K562 (cell line): ENCODE measurements at regions not wholly inside any gene's neighbourhood (a gene's known extent, or its start where the extent isn't known, plus 50 kb on each side); places are given as distances from the start of the nearest gene placed in this dataset.

Source experiments
- ATAC-seq: fragments of 200-7000 bp; cut with Tn5 transposase; 3 replicates; pipeline ENCODE4 v1.9.1; 2020; ENCODE audit warnings: moderate library complexity
- BruUV-seq: library from RNA; stranded (reverse); fragments of 400-500 nt; replicated peaks from 2 replicates; lab custom pipeline; 2021; lab: Mats Ljungman, UMichigan
- CTCF ChIA-PET: fragments of 300-600 bp; formaldehyde crosslinking; extraction: SDS; loops from one replicate; lab custom pipeline; 2021; ENCODE audit warnings: low intra/inter-chr PET ratio; lab: Yijun Ruan, JAX
- POLR2A ChIA-PET: fragments of 300-600, 350-650 bp; sonication (Branson Sonifier 250); formaldehyde crosslinking; extraction: SDS; loops from one replicate; lab custom pipeline; 2021; ENCODE audit warnings: antibody characterized with exemption, inconsistent platforms; lab: Yijun Ruan, JAX
- DNase-seq, 4 experiments: peaks; one replicate each; pipeline versions ENCODE4 v3.0.0 to v3.0.0-alpha.2; 2011 to 2018; ENCODE audit warnings: low spot score in 3 of 4, mixed read lengths in 3 of 4; ENCODE audit errors: extremely low read depth in 1 of 4
- FAIRE-seq: peaks from 2 replicates; lab custom pipeline; 2011; peaks lifted over from hg19 to GRCh38; lab: Jason Lieb, UNC
- H2AFZ ChIP-seq: 2 replicates; pipeline ENCODE4 v1.6.0; 2011; ENCODE audit warnings: low read depth, low read length, control low read depth, inconsistent platforms
- H3K27ac ChIP-seq: fragments of 200-600 bp; 3 replicates; pipeline ENCODE4 v1.8.0; 2011; ENCODE audit warnings: low read depth, mild to moderate bottlenecking, control low read depth, inconsistent platforms, low read length, moderate library complexity, mixed read lengths; ENCODE audit errors: extremely low read depth
- H3K27me3 ChIP-seq, 2 experiments: fragments of 300-600 bp in 1 of 2; 2 replicates in 1 of 2; 3 replicates in 1 of 2; pipeline versions ENCODE4 v1.6.0 to v1.8.0; 2011; ENCODE audit warnings: inconsistent platforms in 2 of 2, low read length in 2 of 2, mild to moderate bottlenecking in 1 of 2, mixed read lengths in 1 of 2, moderate library complexity in 1 of 2; ENCODE audit not compliant: control insufficient read depth in 2 of 2, insufficient read depth in 2 of 2
- H3K36me3 ChIP-seq: fragments of 300-600 bp; 3 replicates; pipeline ENCODE4 v1.8.0; 2011; ENCODE audit warnings: mild to moderate bottlenecking, low read length, inconsistent platforms; ENCODE audit not compliant: control insufficient read depth, insufficient read depth
- H3K4me1 ChIP-seq, 2 experiments: fragments of 200-600 bp in 1 of 2; replicated peaks in 1 of 2; 2 replicates in 1 of 2; 3 replicates in 1 of 2; pipeline versions ENCODE4 v1.5.1 to v1.8.0; 2011; ENCODE audit warnings: inconsistent platforms in 2 of 2, low read length in 2 of 2, mild to moderate bottlenecking in 1 of 2, mixed read lengths in 1 of 2, moderate library complexity in 1 of 2; ENCODE audit not compliant: control insufficient read depth in 2 of 2, insufficient read depth in 2 of 2
- H3K4me2 ChIP-seq: 2 replicates; pipeline ENCODE4 v1.6.1; 2011; ENCODE audit warnings: low read length, control low read depth, inconsistent platforms, mixed read lengths; ENCODE audit not compliant: insufficient read depth
- H3K4me3 ChIP-seq: fragments of 200-600 bp; sonication (generic), shearing (Covaris generic); 2 replicates; pipeline ENCODE4 v1.5.1; 2016; ENCODE audit warnings: control low read depth, inconsistent platforms
- H3K79me2 ChIP-seq: fragments of 200-600 bp; 3 replicates; pipeline ENCODE4 v1.8.0; 2011; ENCODE audit warnings: low read length, inconsistent platforms; ENCODE audit not compliant: control insufficient read depth, insufficient read depth
- H3K9ac ChIP-seq, 2 experiments: 2 replicates each; pipeline versions ENCODE4 v1.6.0 to v1.6.1; 2011; ENCODE audit warnings: low read depth in 2 of 2, low read length in 2 of 2, control low read depth in 1 of 2, inconsistent platforms in 1 of 2, mild to moderate bottlenecking in 1 of 2, mixed read lengths in 1 of 2; ENCODE audit not compliant: insufficient read depth in 1 of 2
- H3K9me1 ChIP-seq: one replicate; pipeline ENCODE4 v1.6.0; 2011; ENCODE audit warnings: inconsistent platforms, mild to moderate bottlenecking, low read length, moderate library complexity; ENCODE audit not compliant: control insufficient read depth, insufficient read depth
- H3K9me3 ChIP-seq: replicated peaks from 2 replicates; pipeline ENCODE4 v1.5.1; 2011; ENCODE audit warnings: low read depth, low read length, inconsistent platforms; ENCODE audit not compliant: control insufficient read depth, insufficient read depth
- H4K20me1 ChIP-seq: replicated peaks from 2 replicates; pipeline ENCODE4 v1.6.1; 2011; ENCODE audit warnings: low read length, inconsistent platforms, mixed read lengths; ENCODE audit not compliant: control insufficient read depth, insufficient read depth
- ATF4 ChIP-seq: fragments of 450-650 bp; formaldehyde crosslinking; IDR thresholded peaks from 2 replicates; pipeline ENCODE4 v1.4.0; 2022; ENCODE audit warnings: mild to moderate bottlenecking, moderate library complexity
- BRF2 ChIP-seq: IDR thresholded peaks from 3 replicates; pipeline ENCODE4 v1.6.1; 2011; ENCODE audit warnings: borderline replicate concordance, mild to moderate bottlenecking; ENCODE audit not compliant: insufficient read length, insufficient read depth
- GTF2E2 ChIP-seq: fragments of 200-800 bp; sonication (Bioruptor generic); IDR thresholded peaks from 2 replicates; pipeline ENCODE4 v1.6.1; 2016; ENCODE audit warnings: missing genetic modification characterization, missing compliant biosample characterization
- PRPF4 ChIP-seq: fragments of 200-400 bp; formaldehyde crosslinking; IDR thresholded peaks from one replicate; pipeline ENCODE4 v1.6.1; 2017; ENCODE audit warnings: low read length, low read depth, mild to moderate bottlenecking; ENCODE audit not compliant: insufficient read depth, poor library complexity, severe bottlenecking
- ZNF124 ChIP-seq: sonication (generic); formaldehyde crosslinking; IDR thresholded peaks from 2 replicates; pipeline ENCODE4 v1.8.1; 2022; ENCODE audit warnings: missing genetic modification reagents
- ZNF23 ChIP-seq: fragments of 250-450 bp; sonication (Bioruptor Pico); IDR thresholded peaks from 2 replicates; pipeline ENCODE4 v1.4.0; 2020; ENCODE audit warnings: mild to moderate bottlenecking
- ZNF740 ChIP-seq, 3 experiments: fragments of 200-800 bp in 1 of 3; sonication (Bioruptor generic) in 1 of 3; sonication (generic) in 1 of 3; formaldehyde crosslinking in 1 of 3; IDR thresholded peaks; 2 replicates each; pipeline versions ENCODE4 v1.6.1 to v1.8.0; 2016 to 2022; ENCODE audit warnings: mild to moderate bottlenecking in 2 of 3, missing compliant biosample characterization in 2 of 3, missing genetic modification characterization in 2 of 3, missing genetic modification reagents in 1 of 3
- WGBS: fragments of 100-300 bp; shearing (Covaris generic); methylation state at CpG from one replicate; pipeline ENCODE4 v1.1.6; 2016; ENCODE audit warnings: low coverage, mixed read lengths; ENCODE audit not compliant: insufficient coverage; ENCODE audit errors: missing lambda C conversion rate; 5-methylcytosine and 5-hydroxymethylcytosine counted together
- in situ Hi-C: fragments of 300-500 bp; cut with MboI; formaldehyde crosslinking; loops from 4 replicates; pipeline ENCODE4 v1.15.0; 2018; ENCODE audit warnings: inconsistent platforms, mixed read lengths
- intact Hi-C: fragments of 100-400 bp; cut with micrococcal nuclease; formaldehyde crosslinking; loops from 2 replicates; pipeline ENCODE4 v1.14.2; 2022

GRCh38 chr11:87966694-87967093 is 208.5 kb downstream of the RAB38 start:
- Histone ChIP-seq H3K9ac (no peak overlapping the region), H3K4me2 (no peak overlapping the region), H3K9me1 (no peaks in the 10 kb centered on the region), H3K4me1 (no peaks in the 10 kb centered on the region), H3K4me3 (no peak overlapping the region), H2AFZ (no peak overlapping the region), H3K27me3 (no peaks in the 10 kb centered on the region), H3K27ac (no peak overlapping the region), H4K20me1 (no peaks in the 10 kb centered on the region), H3K79me2 (no peaks in the 10 kb centered on the region), H3K36me3 (no peaks in the 10 kb centered on the region), H3K9me3 (no peaks in the 10 kb centered on the region)
- intact Hi-C loops, result no loop called here
- FAIRE-seq (no peak), ATAC-seq (no peak), DNase-seq (no peak)
- ChIA-PET CTCF (no interaction called here), POLR2A (no interaction called here)
- TF ChIP-seq ATF4 (CRISPR knock-in tag) (no peak), ZNF740 (CRISPR knock-in tag; IDR thresholded peaks at IDR 0.05) (no peak), ZNF740 (tag; IDR thresholded peaks at IDR 0.05) (no peak), ZNF124 (CRISPR knock-in tag) (no peak), BRF2 (no peak), GTF2E2 (tag) (no peak), ZNF23 (CRISPR knock-in tag) (no peak), PRPF4 (no peak)
- no TSS peak for BruUV-seq
- in situ Hi-C loops, result no loop called here
- WGBS, result 8% methylated on average over 1 of the region's 1 CpG
